Tibial nerve (tissue), 4 donors: ENCODE measurements at regions not wholly inside any gene's neighbourhood (a gene's known extent, or its start where the extent isn't known, plus 50 kb on each side); places are given as distances from the start of the nearest gene placed in this dataset.

Experiments
- DNase-seq, 2 donors: peaks; one replicate each; pipeline ENCODE4 v3.0.0-alpha.2; 2019; ENCODE audit warnings: low spot score in 2 of 2
- H3K27ac ChIP-seq, 4 donors: fragments of 200-600 bp; sonication (generic) in 3 of 4; one replicate each; pipeline ENCODE4 v1.5.1; 2017 to 2019; ENCODE audit warnings: mild to moderate bottlenecking in 1 of 4
- H3K27me3 ChIP-seq, 2 donors: fragments of 200-600 bp; sonication (generic) in 1 of 2; one replicate each; pipeline versions ENCODE4 v1.5.1 to v1.6.0; 2017 to 2019
- H3K36me3 ChIP-seq, 3 donors: fragments of 200-600 bp; sonication (generic); one replicate each; pipeline ENCODE4 v1.5.1; 2018 to 2019
- H3K4me1 ChIP-seq, 4 donors: fragments of 200-600 bp; sonication (generic) in 3 of 4; one replicate each; pipeline ENCODE4 v1.5.1; 2017 to 2019
- H3K4me3 ChIP-seq, 4 donors: fragments of 200-600 bp; sonication (generic) in 3 of 4; one replicate each; pipeline ENCODE4 v1.5.1; 2017 to 2019; ENCODE audit warnings: mild to moderate bottlenecking in 1 of 4, moderate library complexity in 1 of 4
- H3K9me3 ChIP-seq, 4 donors: fragments of 200-600 bp; sonication (generic) in 3 of 4; one replicate each; pipeline ENCODE4 v1.5.1; 2017 to 2019
- EP300 ChIP-seq, 2 donors: sonication (generic); formaldehyde crosslinking; IDR thresholded peaks; one replicate each; pipeline ENCODE4 v1.6.1; 2017; ENCODE audit warnings: antibody characterized with exemption in 2 of 2, mild to moderate bottlenecking in 1 of 2
- POLR2A ChIP-seq, 2 donors: fragments of 450-650 bp; IDR thresholded peaks; one replicate each; pipeline ENCODE4 v1.6.1; 2017; ENCODE audit warnings: antibody characterized with exemption in 2 of 2, mild to moderate bottlenecking in 2 of 2, moderate library complexity in 2 of 2
- WGBS, 2 donors: methylation state at CpG; one replicate each; pipeline ENCODE4 v1.1.5; 2018; 5-methylcytosine and 5-hydroxymethylcytosine counted together
- TF ChIP-seq, protein P1 (sequence below), 5 experiments: fragments of 200-600 bp in 3 of 5; fragments of 450-650 bp in 2 of 5; sonication (generic) in 3 of 5; IDR thresholded peaks; one replicate each; pipeline ENCODE4 v1.5.1; 2016 to 2019; ENCODE audit warnings: antibody characterized with exemption in 5 of 5, mild to moderate bottlenecking in 3 of 5, moderate library complexity in 2 of 5

DNA sequence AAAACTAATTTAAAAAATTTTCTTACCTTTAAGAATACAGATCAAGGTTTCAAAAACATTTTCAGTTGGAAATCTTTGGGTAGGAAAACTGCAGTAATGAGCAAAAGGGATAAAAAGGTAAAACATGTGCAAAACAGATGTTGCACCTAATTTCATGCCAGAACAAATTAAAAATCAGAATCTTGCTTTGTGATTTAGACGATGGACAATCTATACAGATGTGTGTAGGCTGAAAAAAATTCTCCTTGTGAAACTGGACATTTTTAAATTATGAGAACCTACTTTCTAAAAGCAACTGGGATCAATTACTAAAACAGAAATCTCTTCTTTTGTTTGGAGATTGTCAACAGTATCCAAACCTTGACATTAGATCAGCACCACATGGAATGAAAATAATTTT, 183.2 kb upstream of the ITGA4 start:
- WGBS, 2 donors = 49 to 59% methylated on average over 1 of the region's 1 CpG

GRCh38 chr2:181275643-181276070, 181.5 kb upstream of the ITGA4 start:
- Histone ChIP-seq H3K9me3 (no peaks in the 10 kb centered on the region), H3K4me1 (no peaks in the 10 kb centered on the region), H3K4me3 (no peak overlapping the region), H3K27ac (no peak overlapping the region), H3K36me3 (no peaks in the 10 kb centered on the region), H3K27me3 (no peaks in the 10 kb centered on the region)
- 72 to 81% methylated on average over 3 of the region's 3 CpGs for WGBS, 2 donors
- DNase-seq = no peak
- TF ChIP-seq POLR2A (IDR thresholded peaks at IDR 0.05) (no peak), EP300 (IDR thresholded peaks at IDR 0.05) (no peak)
- TF ChIP-seq, protein P1, sequence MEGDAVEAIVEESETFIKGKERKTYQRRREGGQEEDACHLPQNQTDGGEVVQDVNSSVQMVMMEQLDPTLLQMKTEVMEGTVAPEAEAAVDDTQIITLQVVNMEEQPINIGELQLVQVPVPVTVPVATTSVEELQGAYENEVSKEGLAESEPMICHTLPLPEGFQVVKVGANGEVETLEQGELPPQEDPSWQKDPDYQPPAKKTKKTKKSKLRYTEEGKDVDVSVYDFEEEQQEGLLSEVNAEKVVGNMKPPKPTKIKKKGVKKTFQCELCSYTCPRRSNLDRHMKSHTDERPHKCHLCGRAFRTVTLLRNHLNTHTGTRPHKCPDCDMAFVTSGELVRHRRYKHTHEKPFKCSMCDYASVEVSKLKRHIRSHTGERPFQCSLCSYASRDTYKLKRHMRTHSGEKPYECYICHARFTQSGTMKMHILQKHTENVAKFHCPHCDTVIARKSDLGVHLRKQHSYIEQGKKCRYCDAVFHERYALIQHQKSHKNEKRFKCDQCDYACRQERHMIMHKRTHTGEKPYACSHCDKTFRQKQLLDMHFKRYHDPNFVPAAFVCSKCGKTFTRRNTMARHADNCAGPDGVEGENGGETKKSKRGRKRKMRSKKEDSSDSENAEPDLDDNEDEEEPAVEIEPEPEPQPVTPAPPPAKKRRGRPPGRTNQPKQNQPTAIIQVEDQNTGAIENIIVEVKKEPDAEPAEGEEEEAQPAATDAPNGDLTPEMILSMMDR (IDR thresholded peaks at IDR 0.05) = no peak

More for the DNA sequence above, 183.2 kb upstream of the ITGA4 start:
- Histone ChIP-seq H3K27ac (no peak overlapping the region), H3K9me3 (no peaks in the 10 kb centered on the region), H3K4me3 (no peak overlapping the region), H3K27me3 (no peaks in the 10 kb centered on the region), H3K4me1 (no peaks in the 10 kb centered on the region), H3K36me3 (no peaks in the 10 kb centered on the region)
- DNase-seq = no peak
- TF ChIP-seq, protein P1 (IDR thresholded peaks at IDR 0.05) = no peak
- TF ChIP-seq EP300 (IDR thresholded peaks at IDR 0.05) = no peak
- TF ChIP-seq POLR2A (IDR thresholded peaks at IDR 0.05) = no peak

GRCh38 chr2:181281206-181281832, 175.9 kb upstream of the ITGA4 start:
- Histone ChIP-seq H3K27me3 (no peaks in the 10 kb centered on the region), H3K27ac (no peak overlapping the region), H3K36me3 (no peaks in the 10 kb centered on the region), H3K4me1 (no peaks in the 10 kb centered on the region), H3K9me3 (no peaks in the 10 kb centered on the region), H3K4me3 (no peak overlapping the region)
- WGBS, 2 donors = 84 to 93% methylated on average over 2 of the region's 2 CpGs
- TF ChIP-seq EP300 (IDR thresholded peaks at IDR 0.05) (no peak), POLR2A (IDR thresholded peaks at IDR 0.05) (no peak)
- TF ChIP-seq, protein P1 (IDR thresholded peaks at IDR 0.05) = no peak
- DNase-seq = no peak

DNA sequence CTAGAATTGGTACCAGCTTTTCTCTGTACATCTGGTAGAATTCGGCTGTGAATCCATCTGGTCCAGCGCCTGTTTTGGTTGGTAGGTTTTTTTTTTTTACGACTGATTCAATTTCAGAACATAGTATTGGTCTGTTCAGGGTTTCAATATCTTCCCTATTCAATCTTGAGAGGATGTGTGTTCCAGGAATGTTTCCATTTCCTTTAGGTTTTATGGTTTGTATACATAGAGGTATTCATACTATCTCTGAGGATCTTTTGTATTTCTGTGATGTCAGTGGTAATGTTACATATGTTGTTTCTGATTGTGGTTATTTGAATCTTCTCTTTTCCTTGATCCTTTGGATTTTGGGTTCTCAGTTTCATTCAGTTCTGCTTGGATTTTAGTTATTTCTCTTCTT, 172.1 kb upstream of the ITGA4 start:
- 33 to 42% methylated on average over 3 of the region's 3 CpGs for WGBS, 2 donors
- TF ChIP-seq, protein P1 (IDR thresholded peaks at IDR 0.05) = no peak
- TF ChIP-seq EP300 (IDR thresholded peaks at IDR 0.05) (no peak), POLR2A (IDR thresholded peaks at IDR 0.05) (no peak)

GRCh38 chr2:181289698-181290097, 167.5 kb upstream of the ITGA4 start:
- TF ChIP-seq, protein P1 (IDR thresholded peaks at IDR 0.05) = no peak
- Histone ChIP-seq H3K27me3 (no peaks in the 10 kb centered on the region), H3K36me3 (no peaks in the 10 kb centered on the region), H3K4me1 (no peaks in the 10 kb centered on the region), H3K27ac (no peak overlapping the region), H3K4me3 (no peak overlapping the region), H3K9me3 (peaks cover 0 to 2% (median 0%) of the 10 kb centered on the region in 4 donors)
- DNase-seq = no peak
- 96 to 97% methylated on average over 3 of the region's 3 CpGs for WGBS, 2 donors

More for the DNA sequence above, 172.1 kb upstream of the ITGA4 start:
- Histone ChIP-seq H3K36me3 (no peaks in the 10 kb centered on the region), H3K4me1 (no peaks in the 10 kb centered on the region), H3K27me3 (no peaks in the 10 kb centered on the region), H3K9me3 (no peaks in the 10 kb centered on the region), H3K4me3 (no peak overlapping the region), H3K27ac (no peak overlapping the region)
- DNase-seq = no peak
